ENCODE measurements at regions not wholly inside any gene's neighbourhood (a gene's known extent, or its start where the extent isn't known, plus 50 kb on each side); places are given as distances from the start of the nearest gene placed in this dataset.
"Not testable (repeated sequence)": the region's sequence is repeated elsewhere in the genome, so short reads cannot be mapped to it uniquely, and the experiment has no call there.

- H3K79me2 ChIP-seq (ENCODE audit: insufficient read depth, low read length) = no peaks in the 10 kb centered on the region
- no peak overlapping the region for H3K4me2 ChIP-seq (replicated peaks; ENCODE audit: extremely low read depth, low read length, poor library complexity, severe bottlenecking)
- no peak overlapping the region for H3K9ac ChIP-seq (ENCODE audit: insufficient read depth, low read length, poor library complexity, severe bottlenecking)
- H3K4me1 ChIP-seq (ENCODE audit: control insufficient read depth in 1 of 2, insufficient read depth in 2 of 2, low read length in 2 of 2) = no peaks in the 10 kb centered on the region
- H2AFZ ChIP-seq (ENCODE audit: insufficient read depth, low read depth, low read length, poor library complexity, severe bottlenecking) = no peak overlapping the region
- Mint-ChIP-seq H3K27me3 (ENCODE audit: low read depth in 3 of 3) (no peaks in the 10 kb centered on the region), H3K27ac (no peak overlapping the region), H3K4me3 (no peak overlapping the region), H3K9me3 (peaks cover 2 to 12% (median 4%) of the 10 kb centered on the region in 7 donors), H3K4me1 (no peaks in the 10 kb centered on the region), H3K36me3 (no peaks in the 10 kb centered on the region)
- no peak overlapping the region for H3K4me3 ChIP-seq (replicated peaks in 1 of 3; ENCODE audit: low read depth in 2 of 3, low read length in 3 of 3)
- no peaks in the 10 kb centered on the region for H3K9me3 ChIP-seq (replicated peaks in 1 of 2; ENCODE audit: control insufficient read depth in 1 of 2, insufficient read depth in 1 of 2, low read length in 2 of 2)
- DNase-seq = no peak
- no peak for TF ChIP-seq CTCF (IDR thresholded peaks at IDR 0.05)
- H3K36me3 ChIP-seq (replicated peaks in 1 of 2; ENCODE audit: control insufficient read depth in 1 of 2, insufficient read depth in 2 of 2, low read length in 2 of 2) = no peaks in the 10 kb centered on the region
- H3K27ac ChIP-seq (ENCODE audit: low read depth in 1 of 2, low read length in 2 of 2) = no peak overlapping the region
- intact Hi-C loops (cut with micrococcal nuclease) = no loop called here
- no peaks in the 10 kb centered on the region for H3K27me3 ChIP-seq (ENCODE audit: control insufficient read depth in 2 of 2, insufficient read depth in 2 of 2, low read length in 2 of 2)
- H4K20me1 ChIP-seq (ENCODE audit: insufficient read depth, low read length) = no peaks in the 10 kb centered on the region
- no CpG with 5 or more reads among the region's 2 CpGs for WGBS (ENCODE audit: insufficient coverage)
These were observed 95.3 kb upstream of the DCC start for GRCh38 chr18:52244658-52245057.

GRCh38 chr18:52254367-52254766 is 85.6 kb upstream of the DCC start:
- no peak overlapping the region for H3K27ac Mint-ChIP-seq
- no peaks in the 10 kb centered on the region for H3K36me3 ChIP-seq (replicated peaks in 1 of 2; ENCODE audit: control insufficient read depth in 1 of 2, insufficient read depth in 2 of 2, low read length in 2 of 2)
- no peak for TF ChIP-seq CTCF (IDR thresholded peaks at IDR 0.05)
- no peaks in the 10 kb centered on the region for H3K36me3 Mint-ChIP-seq
- H3K27me3 ChIP-seq (ENCODE audit: control insufficient read depth in 2 of 2, insufficient read depth in 2 of 2, low read length in 2 of 2) = no peaks in the 10 kb centered on the region
- no peaks in the 10 kb centered on the region for H3K9me3 ChIP-seq (replicated peaks in 1 of 2; ENCODE audit: control insufficient read depth in 1 of 2, insufficient read depth in 1 of 2, low read length in 2 of 2)
- no peak overlapping the region for H3K4me3 Mint-ChIP-seq
- no peaks in the 10 kb centered on the region for H3K27me3 Mint-ChIP-seq (ENCODE audit: low read depth in 3 of 3)
- intact Hi-C loops (cut with micrococcal nuclease) = no loop called here
- H4K20me1 ChIP-seq (ENCODE audit: insufficient read depth, low read length) = no peaks in the 10 kb centered on the region
- H3K9me3 Mint-ChIP-seq = peaks cover 0 to 4% (median 0%) of the 10 kb centered on the region in 7 donors
- no peak overlapping the region for H3K4me2 ChIP-seq (replicated peaks; ENCODE audit: extremely low read depth, low read length, poor library complexity, severe bottlenecking)
- H3K27ac ChIP-seq (ENCODE audit: low read depth in 1 of 2, low read length in 2 of 2) = no peak overlapping the region
- no peaks in the 10 kb centered on the region for H3K4me1 Mint-ChIP-seq
- no peaks in the 10 kb centered on the region for H3K79me2 ChIP-seq (ENCODE audit: insufficient read depth, low read length)
- no peaks in the 10 kb centered on the region for H3K4me1 ChIP-seq (ENCODE audit: control insufficient read depth in 1 of 2, insufficient read depth in 2 of 2, low read length in 2 of 2)
- DNase-seq = no peak
- no CpG with 5 or more reads among the region's 3 CpGs for WGBS (ENCODE audit: insufficient coverage)
- no peak overlapping the region for H3K4me3 ChIP-seq (replicated peaks in 1 of 3; ENCODE audit: low read depth in 2 of 3, low read length in 3 of 3)
- H2AFZ ChIP-seq (ENCODE audit: insufficient read depth, low read depth, low read length, poor library complexity, severe bottlenecking) = no peak overlapping the region
- H3K9ac ChIP-seq (ENCODE audit: insufficient read depth, low read length, poor library complexity, severe bottlenecking) = no peak overlapping the region

GRCh38 chr18:52257417-52257816 is 82.6 kb upstream of the DCC start:
- H3K4me1 Mint-ChIP-seq; H3K27ac Mint-ChIP-seq; DNase-seq; H2AFZ ChIP-seq (ENCODE audit: insufficient read depth, low read depth, low read length, poor library complexity, severe bottlenecking); H3K27me3 Mint-ChIP-seq (ENCODE audit: low read depth in 3 of 3); intact Hi-C loops (cut with micrococcal nuclease); H3K4me2 ChIP-seq (replicated peaks; ENCODE audit: extremely low read depth, low read length, poor library complexity, severe bottlenecking); H3K4me1 ChIP-seq (ENCODE audit: control insufficient read depth in 1 of 2, insufficient read depth in 2 of 2, low read length in 2 of 2); H3K36me3 Mint-ChIP-seq; H3K4me3 Mint-ChIP-seq; H3K9ac ChIP-seq (ENCODE audit: insufficient read depth, low read length, poor library complexity, severe bottlenecking); H3K27ac ChIP-seq (ENCODE audit: low read depth in 1 of 2, low read length in 2 of 2); H3K27me3 ChIP-seq (ENCODE audit: control insufficient read depth in 2 of 2, insufficient read depth in 2 of 2, low read length in 2 of 2); H4K20me1 ChIP-seq (ENCODE audit: insufficient read depth, low read length); H3K4me3 ChIP-seq (replicated peaks in 1 of 3; ENCODE audit: low read depth in 2 of 3, low read length in 3 of 3); H3K9me3 ChIP-seq (replicated peaks in 1 of 2; ENCODE audit: control insufficient read depth in 1 of 2, insufficient read depth in 1 of 2, low read length in 2 of 2); H3K36me3 ChIP-seq (replicated peaks in 1 of 2; ENCODE audit: control insufficient read depth in 1 of 2, insufficient read depth in 2 of 2, low read length in 2 of 2); H3K79me2 ChIP-seq (ENCODE audit: insufficient read depth, low read length); H3K9me3 Mint-ChIP-seq: not testable (repeated sequence)
- no CpG with 5 or more reads among the region's 3 CpGs for WGBS (ENCODE audit: insufficient coverage)

All from CD14-positive monocyte (primary cell).